HL-60 (cell line): ENCODE measurements at regions not wholly inside any gene's neighbourhood (a gene's known extent, or its start where the extent isn't known, plus 50 kb on each side); places are given as distances from the start of the nearest gene placed in this dataset.

Experiments used
- DNase-seq, 2 experiments: peaks; one replicate each; pipeline ENCODE4 v3.0.0-alpha.2; 2010 to 2020; ENCODE audit warnings: low read depth in 1 of 2, low spot score in 1 of 2
- H3K27ac ChIP-seq: fragments of 250-450 bp; sonication (Bioruptor Pico); replicated peaks from 2 replicates; pipeline ENCODE4 v1.5.1; 2020; ENCODE audit warnings: mild to moderate bottlenecking, moderate library complexity
- H3K27me3 ChIP-seq: fragments of 250-450 bp; sonication (Bioruptor Pico); 2 replicates; pipeline ENCODE4 v1.5.1; 2021; ENCODE audit warnings: mild to moderate bottlenecking, moderate library complexity; ENCODE audit not compliant: insufficient read depth, poor library complexity, severe bottlenecking
- H3K4me3 ChIP-seq: replicated peaks from 2 replicates; pipeline ENCODE4 v1.5.1; 2011; ENCODE audit warnings: mild to moderate bottlenecking, control low read depth, low read length; ENCODE audit not compliant: insufficient read depth
- CTCF ChIP-seq: IDR thresholded peaks from one replicate; pipeline ENCODE4 v1.5.1; 2011; ENCODE audit warnings: low read length, control low read depth, inconsistent platforms; ENCODE audit not compliant: insufficient read depth
- GABPA ChIP-seq: IDR thresholded peaks from 2 replicates; pipeline ENCODE4 v1.6.1; 2012; ENCODE audit warnings: low read depth
- POLR2AphosphoS5 ChIP-seq: IDR thresholded peaks from 2 replicates; pipeline ENCODE4 v1.6.1; 2012; ENCODE audit warnings: low read depth
- REST ChIP-seq: IDR thresholded peaks from 2 replicates; pipeline ENCODE4 v1.6.1; 2012; ENCODE audit warnings: low read depth; ENCODE audit not compliant: insufficient replicate concordance
- SPI1 ChIP-seq: IDR thresholded peaks from 2 replicates; pipeline ENCODE4 v1.6.1; 2012; ENCODE audit warnings: low read depth, mild to moderate bottlenecking, borderline replicate concordance

GRCh38 chr5:68494771-68495170 lies 279.2 kb downstream of the PIK3R1 start:
- Histone ChIP-seq H3K4me3 (no peak overlapping the region), H3K27me3 (no peaks in the 10 kb centered on the region), H3K27ac (no peak overlapping the region)
- no peak for DNase-seq
- TF ChIP-seq REST: no peak
- no peak for TF ChIP-seq POLR2AphosphoS5
- no peak for TF ChIP-seq CTCF

GRCh38 chr5:68499987-68500386 lies 284.4 kb downstream of the PIK3R1 start:
- Histone ChIP-seq H3K27ac (no peak overlapping the region), H3K4me3 (no peak overlapping the region), H3K27me3 (no peaks in the 10 kb centered on the region)
- no peak for DNase-seq
- no peak for TF ChIP-seq CTCF
- TF ChIP-seq REST: no peak
- TF ChIP-seq GABPA: no peak
- no peak for TF ChIP-seq SPI1
- no peak for TF ChIP-seq POLR2AphosphoS5

- no peak overlapping the region for H3K4me3 ChIP-seq
- TF ChIP-seq REST (no peak), POLR2AphosphoS5 (no peak), SPI1 (no peak), CTCF (no peak), GABPA (no peak)
- no peak for DNase-seq
- no peak overlapping the region for H3K27ac ChIP-seq
- no peaks in the 10 kb centered on the region for H3K27me3 ChIP-seq
Observed at GRCh38 chr5:68500813-68501212, 285.3 kb downstream of the PIK3R1 start.
